RWPE1 (cell line): ENCODE measurements at regions not wholly inside any gene's neighbourhood (a gene's known extent, or its start where the extent isn't known, plus 50 kb on each side); places are given as distances from the start of the nearest gene placed in this dataset.

ENCODE experiments used
- CTCF ChIA-PET: fragments of 350-600 bp; sonication (Branson Sonifier 250); formaldehyde crosslinking; extraction: SDS; loops from one replicate; lab custom pipeline; 2021; lab: Yijun Ruan, JAX
- POLR2A ChIA-PET: fragments of 400-600 bp; formaldehyde crosslinking; extraction: SDS; loops from one replicate; lab custom pipeline; 2020; ENCODE audit warnings: antibody characterized with exemption; ENCODE audit not compliant: low non-redundant PET; lab: Yijun Ruan, JAX
- DNase-seq: peaks from one replicate; pipeline ENCODE4 v3.0.0; 2012; ENCODE audit warnings: low spot score
- H3K27ac ChIP-seq: fragments of 450-650 bp; 2 replicates; pipeline ENCODE4 v1.5.1; 2017
- TF ChIP-seq, protein P1 (sequence below): fragments of 450-650 bp; conservative IDR thresholded peaks from 2 replicates; pipeline ENCODE4 v1.5.1; 2017; ENCODE audit warnings: low read depth, mild to moderate bottlenecking

DNA sequence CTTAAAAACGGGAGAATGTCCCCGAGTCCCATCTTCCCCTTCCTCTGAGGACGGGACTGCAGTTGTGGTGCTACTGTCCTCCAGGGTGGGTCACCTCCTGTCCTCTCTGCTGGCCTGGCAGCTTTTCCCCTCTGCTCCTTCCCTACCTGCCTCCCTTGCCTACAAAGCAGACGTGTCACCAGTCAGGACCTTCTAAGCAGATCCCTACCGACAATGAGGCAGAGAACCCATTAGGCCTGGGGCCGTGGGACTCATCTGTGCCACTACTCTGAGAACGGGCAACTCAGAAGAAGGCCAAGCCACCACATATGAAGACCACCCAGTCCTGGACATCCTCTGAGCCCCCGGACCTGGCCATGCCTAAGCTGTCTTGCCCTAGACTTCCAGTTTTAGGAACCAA, 103.0 kb upstream of the TEX51 start:
- CTCF ChIA-PET = interaction anchor here (0.6 kb wide), 1 partner anchor 152 kb away, joined by 3 read pairs; no protein-coding TSS in a partner anchor
- TF ChIP-seq, protein P1, sequence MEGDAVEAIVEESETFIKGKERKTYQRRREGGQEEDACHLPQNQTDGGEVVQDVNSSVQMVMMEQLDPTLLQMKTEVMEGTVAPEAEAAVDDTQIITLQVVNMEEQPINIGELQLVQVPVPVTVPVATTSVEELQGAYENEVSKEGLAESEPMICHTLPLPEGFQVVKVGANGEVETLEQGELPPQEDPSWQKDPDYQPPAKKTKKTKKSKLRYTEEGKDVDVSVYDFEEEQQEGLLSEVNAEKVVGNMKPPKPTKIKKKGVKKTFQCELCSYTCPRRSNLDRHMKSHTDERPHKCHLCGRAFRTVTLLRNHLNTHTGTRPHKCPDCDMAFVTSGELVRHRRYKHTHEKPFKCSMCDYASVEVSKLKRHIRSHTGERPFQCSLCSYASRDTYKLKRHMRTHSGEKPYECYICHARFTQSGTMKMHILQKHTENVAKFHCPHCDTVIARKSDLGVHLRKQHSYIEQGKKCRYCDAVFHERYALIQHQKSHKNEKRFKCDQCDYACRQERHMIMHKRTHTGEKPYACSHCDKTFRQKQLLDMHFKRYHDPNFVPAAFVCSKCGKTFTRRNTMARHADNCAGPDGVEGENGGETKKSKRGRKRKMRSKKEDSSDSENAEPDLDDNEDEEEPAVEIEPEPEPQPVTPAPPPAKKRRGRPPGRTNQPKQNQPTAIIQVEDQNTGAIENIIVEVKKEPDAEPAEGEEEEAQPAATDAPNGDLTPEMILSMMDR = no peak

DNA sequence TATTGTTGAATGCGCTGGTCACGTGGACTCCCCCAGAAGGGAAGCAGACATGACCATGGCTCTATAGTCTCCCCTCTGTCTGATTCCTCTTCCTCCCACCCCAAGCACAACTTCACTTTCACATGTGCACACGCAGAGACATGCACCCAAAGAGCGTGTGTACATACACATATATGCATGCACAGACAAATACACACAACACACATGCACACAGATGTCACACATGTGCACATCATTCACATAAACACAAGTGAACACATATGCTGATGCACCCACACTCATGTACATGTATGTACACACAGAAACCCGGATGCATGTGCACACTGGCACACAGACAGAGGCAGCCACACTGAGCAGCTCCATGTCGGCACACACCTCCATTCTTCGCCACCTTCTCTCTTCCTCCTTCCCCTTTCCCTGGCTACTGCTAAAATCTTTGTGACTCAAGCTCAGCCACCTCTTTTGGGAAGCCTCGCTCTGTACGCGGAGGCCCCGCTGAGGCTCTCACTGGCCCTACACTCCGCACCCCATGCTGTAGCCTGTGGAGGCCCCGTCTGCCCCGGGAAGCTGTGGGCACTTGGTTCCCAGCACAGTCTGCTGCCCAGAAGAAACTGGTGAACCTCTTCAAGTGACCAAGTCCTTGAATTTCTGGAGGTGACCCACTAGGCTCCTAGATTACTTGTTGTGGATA, 101.6 kb upstream of the TEX51 start:
- DNase-seq = no peak
- TF ChIP-seq, protein P1 = no peak
- POLR2A ChIA-PET = no interaction called here
- CTCF ChIA-PET = interaction anchor here (0.6 kb wide), 1 partner anchor 15 kb away, joined by 3 read pairs; no protein-coding TSS in a partner anchor
- H3K27ac ChIP-seq = no peak overlapping the region

More for the DNA sequence above, 103.0 kb upstream of the TEX51 start:
- DNase-seq = no peak
- POLR2A ChIA-PET = no interaction called here
- H3K27ac ChIP-seq = no peak overlapping the region

DNA sequence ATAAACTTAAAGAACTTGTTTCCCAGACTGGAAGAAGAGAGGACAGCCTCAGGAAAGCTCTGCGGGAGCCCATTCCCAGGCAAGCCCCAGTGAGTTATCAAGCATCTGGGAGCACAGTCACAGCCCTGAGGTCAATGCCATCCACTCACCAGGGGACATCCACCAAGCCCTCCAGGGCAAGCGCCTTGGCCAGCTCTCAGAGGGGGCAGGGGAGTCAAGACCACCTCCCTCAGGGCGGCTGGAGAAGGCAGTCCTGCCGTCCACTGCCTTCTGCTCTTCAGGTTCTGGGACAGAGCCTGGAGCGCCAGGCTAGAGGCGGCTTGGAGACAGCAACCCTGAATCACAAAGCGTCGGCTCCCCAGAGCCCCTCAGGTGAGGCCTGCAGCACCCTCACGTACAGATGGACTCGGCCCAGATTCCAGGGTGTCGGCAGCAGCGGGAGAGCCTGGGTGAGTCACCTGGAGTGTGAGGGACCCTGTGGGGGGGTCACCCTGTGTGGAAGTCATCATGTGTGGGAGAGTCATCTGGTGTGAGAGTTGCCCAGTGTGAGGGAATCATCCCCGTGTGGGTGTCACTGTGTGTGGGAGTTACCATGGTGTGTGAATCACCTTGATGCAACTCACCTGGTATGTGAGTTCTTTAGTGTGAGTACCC, 100.9 kb upstream of the TEX51 start:
- DNase-seq = no peak
- POLR2A ChIA-PET = no interaction called here

DNA sequence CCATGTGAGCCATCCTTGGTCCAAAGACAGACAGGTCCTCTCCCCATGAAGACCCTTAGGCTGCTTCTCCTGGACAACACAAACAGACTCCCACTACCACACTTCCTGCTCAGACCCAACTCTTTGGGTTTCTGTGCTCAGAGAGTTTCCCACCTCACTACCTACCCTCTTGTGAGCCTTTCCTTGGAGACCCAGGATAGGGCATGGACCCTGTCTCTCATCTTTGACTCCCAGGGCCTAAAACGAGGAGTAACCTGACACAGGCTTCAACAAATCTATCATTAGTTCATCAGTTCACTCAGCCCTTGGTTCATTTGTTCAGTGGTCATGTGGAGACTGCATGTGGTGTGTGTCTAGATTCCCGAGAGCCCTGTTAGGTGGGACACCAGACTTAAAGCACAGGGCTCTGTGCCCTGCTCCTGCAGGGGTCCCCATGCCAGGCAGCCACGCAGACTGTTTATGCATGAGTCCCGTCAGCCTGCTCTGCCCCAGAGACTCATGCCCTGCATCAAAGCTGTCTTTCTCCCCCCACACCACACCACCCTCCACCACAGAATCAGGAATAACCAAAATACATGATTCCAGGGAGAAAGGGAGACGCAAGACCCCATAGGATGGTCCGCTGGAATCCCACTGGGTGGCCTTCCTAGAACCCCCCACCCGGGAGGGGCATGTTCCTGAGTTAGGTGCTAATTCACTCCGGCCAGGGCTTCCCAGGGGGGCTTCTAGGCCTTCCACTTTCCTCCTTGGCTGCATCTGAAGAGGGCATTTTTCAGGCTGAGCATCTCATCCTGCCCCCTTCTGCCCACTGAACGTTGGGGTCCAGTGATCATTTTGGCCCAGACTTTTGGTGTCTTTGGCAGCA, 100.2 kb upstream of the TEX51 start:
- no peak overlapping the region for H3K27ac ChIP-seq
- POLR2A ChIA-PET = no interaction called here
- DNase-seq = no peak
- CTCF ChIA-PET = no interaction called here
- TF ChIP-seq, protein P1 = no peak

More for the DNA sequence above, 100.9 kb upstream of the TEX51 start:
- TF ChIP-seq, protein P1 = no peak
- CTCF ChIA-PET = interaction anchor here (0.6 kb wide), 1 partner anchor 15 kb away, joined by 3 read pairs; no protein-coding TSS in a partner anchor
- no peak overlapping the region for H3K27ac ChIP-seq

DNA sequence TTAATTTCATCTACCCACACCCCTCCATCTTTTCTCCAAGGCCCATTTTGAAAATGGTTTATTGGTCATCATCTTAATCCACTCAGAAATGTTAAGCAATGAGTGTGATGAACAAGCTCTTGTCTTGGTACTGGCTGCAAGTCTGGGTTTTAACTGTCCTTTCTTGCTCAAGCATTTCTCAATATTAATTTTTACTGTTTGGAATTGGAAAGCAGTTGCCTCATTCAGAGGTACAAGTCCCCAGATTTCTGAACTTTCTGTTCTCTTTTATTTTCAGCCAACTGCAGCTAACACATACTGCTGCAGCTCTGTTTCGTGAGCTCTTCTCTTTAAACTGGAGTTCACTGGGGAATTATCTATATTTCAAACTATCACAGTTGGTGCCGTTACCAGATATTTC, 99.4 kb upstream of the TEX51 start:
- no peak overlapping the region for H3K27ac ChIP-seq
- no peak for DNase-seq
- ChIA-PET POLR2A (no interaction called here), CTCF (no interaction called here)
- TF ChIP-seq, protein P1 = no peak

DNA sequence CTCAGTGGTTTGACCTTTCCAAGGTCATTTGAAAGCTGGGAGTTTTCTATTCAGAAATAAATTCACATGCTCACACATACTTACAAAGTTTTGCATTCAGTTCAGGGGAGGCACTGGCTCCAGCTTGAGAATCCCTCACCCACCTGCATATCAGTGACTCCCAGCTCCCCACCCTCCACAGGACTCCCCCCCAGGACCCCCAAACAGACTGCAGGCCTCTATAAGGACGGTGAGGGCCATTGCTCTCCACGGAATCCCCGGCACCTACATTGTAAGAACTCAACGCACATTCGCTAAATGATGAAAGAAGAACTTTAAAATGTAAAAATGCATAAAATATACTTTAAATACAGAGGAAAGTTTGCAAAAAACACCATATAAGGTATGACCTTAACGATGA, 97.2 kb upstream of the TEX51 start:
- no peak for DNase-seq
- ChIA-PET CTCF (interaction anchor here (0.6 kb wide), 1 partner anchor 50 kb away, joined by 3 read pairs; no protein-coding TSS in a partner anchor), POLR2A (no interaction called here)
- TF ChIP-seq, protein P1 = no peak
- no peak overlapping the region for H3K27ac ChIP-seq
